ENCODE measurements at regions not wholly inside any gene's neighbourhood (a gene's known extent, or its start where the extent isn't known, plus 50 kb on each side); places are given as distances from the start of the nearest gene placed in this dataset.

DNA sequence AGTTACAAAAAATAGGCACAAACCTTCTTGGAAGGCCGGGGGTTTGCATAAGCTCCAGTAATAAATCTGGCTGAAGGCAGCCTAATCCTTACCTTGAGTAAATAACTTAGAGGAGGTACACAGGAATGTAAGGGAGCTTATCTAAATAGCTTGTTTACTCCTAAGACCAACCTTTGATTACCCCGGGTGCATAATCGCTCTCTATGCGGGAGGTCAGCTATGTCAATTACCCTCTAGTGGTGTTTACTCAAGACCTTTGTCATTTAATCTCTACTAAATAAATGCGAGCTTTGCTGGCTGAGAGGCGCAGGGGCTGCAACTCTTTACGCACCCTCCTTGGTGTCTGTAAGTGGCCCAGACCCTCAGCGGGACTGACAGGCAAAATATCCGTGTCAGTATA, 50.2 kb upstream of the MAP9 start:
- POLR2A ChIA-PET, result no interaction called here
- Histone ChIP-seq H3K36me3 (ENCODE audit: control insufficient read depth, insufficient read depth, low read length) (no peaks in the 10 kb centered on the region), H3K27me3 (ENCODE audit: control insufficient read depth, insufficient read depth, low read length) (no peaks in the 10 kb centered on the region), H3K4me3 (ENCODE audit: low read depth, low read length) (no peak overlapping the region)
- CTCF ChIA-PET, result interaction anchor here (1.0 kb wide), 1 partner anchor 15 kb away, joined by 3 read pairs; no protein-coding TSS in a partner anchor
- TF ChIP-seq CTCF (IDR thresholded peaks at IDR 0.05; ENCODE audit: insufficient read depth, low read depth, low read length), result no peak
- DNase-seq (ENCODE audit: low read depth), result no peak
